Ovary (tissue), 7 donors: ENCODE measurements at regions not wholly inside any gene's neighbourhood (a gene's known extent, or its start where the extent isn't known, plus 50 kb on each side); places are given as distances from the start of the nearest gene placed in this dataset.
"Not testable (repeated sequence)": the region's sequence is repeated elsewhere in the genome, so short reads cannot be mapped to it uniquely, and the experiment has no call there.

Experiments used
- DNase-seq, 5 donors: peaks; one replicate each; pipeline ENCODE4 v3.0.0-alpha.2; 2019 to 2020
- H3K27ac ChIP-seq, 2 donors: fragments of 200-600 bp; one replicate each; pipeline versions ENCODE4 v1.5.1 to v1.8.0; 2019 to 2022
- H3K27me3 ChIP-seq: fragments of 200-600 bp; one replicate; pipeline ENCODE4 v1.8.0; 2022
- H3K36me3 ChIP-seq: fragments of 200-600 bp; sonication (generic); one replicate; pipeline ENCODE4 v1.5.1; 2019
- H3K4me1 ChIP-seq: one replicate; pipeline ENCODE4 v1.8.1; 2013; ENCODE audit warnings: mild to moderate bottlenecking, moderate library complexity; ENCODE audit not compliant: insufficient read depth
- H3K4me3 ChIP-seq: fragments of 200-600 bp; sonication (generic); one replicate; pipeline ENCODE4 v1.5.1; 2017
- H3K9me3 ChIP-seq, 2 donors: fragments of 200-600 bp in 1 of 2; sonication (generic) in 1 of 2; one replicate each; pipeline versions ENCODE4 v1.5.1 to v1.8.1; 2013 to 2019; ENCODE audit warnings: mild to moderate bottlenecking in 1 of 2, moderate library complexity in 1 of 2
- EP300 ChIP-seq: sonication (generic); formaldehyde crosslinking; IDR thresholded peaks from one replicate; pipeline ENCODE4 v1.6.1; 2017; ENCODE audit warnings: antibody characterized with exemption
- POLR2A ChIP-seq: fragments of 450-650 bp; IDR thresholded peaks from one replicate; pipeline ENCODE4 v1.6.1; 2017; ENCODE audit warnings: antibody characterized with exemption, mild to moderate bottlenecking, moderate library complexity
- WGBS, 3 donors: extraction: QIAGEN DNeasy Blood & Tissue Kit in 1 of 3; methylation state at CpG; one replicate each; pipeline versions ENCODE4 v1.1.5 to v1.1.7; 2013 to 2017; 5-methylcytosine and 5-hydroxymethylcytosine counted together
- intact Hi-C, 4 donors: fragments of 100-400 bp; cut with DNase I; formaldehyde crosslinking; loops; one replicate each; pipeline versions ENCODE4 v1.11.0 to v1.15.1; 2022 to 2023
- TF ChIP-seq, protein P1 (sequence below), 3 donors: fragments of 450-650 bp in 2 of 3; fragments of 200-600 bp in 1 of 3; IDR thresholded peaks; one replicate each; pipeline versions ENCODE4 v1.5.1 to v1.8.0; 2016 to 2022; ENCODE audit warnings: antibody characterized with exemption in 3 of 3, mild to moderate bottlenecking in 1 of 3
- donor health status: DM: no; HTN: no; CAD: no; lungs with moderate emphysema.
- donor health status: DM: no; HTN: no; CAD: no.
- donor health status: Bipolar disorder and iron deficiency.
- donor health status: DM: no; HTN: no; CAD: no.
- donor health status: DM: yes; HTN: yes; CAD: no.

GRCh38 chr15:20386198-20386597 is 155.4 kb downstream of the GOLGA6L6 start:
- Histone ChIP-seq H3K27me3 (no peaks in the 10 kb centered on the region), H3K4me1 (no peaks in the 10 kb centered on the region), H3K36me3 (no peaks in the 10 kb centered on the region), H3K27ac (no peak overlapping the region), H3K9me3 (no peaks in the 10 kb centered on the region), H3K4me3 (no peak overlapping the region)
- DNase-seq: no peak
- TF ChIP-seq, protein P1, sequence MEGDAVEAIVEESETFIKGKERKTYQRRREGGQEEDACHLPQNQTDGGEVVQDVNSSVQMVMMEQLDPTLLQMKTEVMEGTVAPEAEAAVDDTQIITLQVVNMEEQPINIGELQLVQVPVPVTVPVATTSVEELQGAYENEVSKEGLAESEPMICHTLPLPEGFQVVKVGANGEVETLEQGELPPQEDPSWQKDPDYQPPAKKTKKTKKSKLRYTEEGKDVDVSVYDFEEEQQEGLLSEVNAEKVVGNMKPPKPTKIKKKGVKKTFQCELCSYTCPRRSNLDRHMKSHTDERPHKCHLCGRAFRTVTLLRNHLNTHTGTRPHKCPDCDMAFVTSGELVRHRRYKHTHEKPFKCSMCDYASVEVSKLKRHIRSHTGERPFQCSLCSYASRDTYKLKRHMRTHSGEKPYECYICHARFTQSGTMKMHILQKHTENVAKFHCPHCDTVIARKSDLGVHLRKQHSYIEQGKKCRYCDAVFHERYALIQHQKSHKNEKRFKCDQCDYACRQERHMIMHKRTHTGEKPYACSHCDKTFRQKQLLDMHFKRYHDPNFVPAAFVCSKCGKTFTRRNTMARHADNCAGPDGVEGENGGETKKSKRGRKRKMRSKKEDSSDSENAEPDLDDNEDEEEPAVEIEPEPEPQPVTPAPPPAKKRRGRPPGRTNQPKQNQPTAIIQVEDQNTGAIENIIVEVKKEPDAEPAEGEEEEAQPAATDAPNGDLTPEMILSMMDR (IDR thresholded peaks at IDR 0.05): no peak
- TF ChIP-seq POLR2A (no peak), EP300 (no peak)
- intact Hi-C loops: no loop called here

DNA sequence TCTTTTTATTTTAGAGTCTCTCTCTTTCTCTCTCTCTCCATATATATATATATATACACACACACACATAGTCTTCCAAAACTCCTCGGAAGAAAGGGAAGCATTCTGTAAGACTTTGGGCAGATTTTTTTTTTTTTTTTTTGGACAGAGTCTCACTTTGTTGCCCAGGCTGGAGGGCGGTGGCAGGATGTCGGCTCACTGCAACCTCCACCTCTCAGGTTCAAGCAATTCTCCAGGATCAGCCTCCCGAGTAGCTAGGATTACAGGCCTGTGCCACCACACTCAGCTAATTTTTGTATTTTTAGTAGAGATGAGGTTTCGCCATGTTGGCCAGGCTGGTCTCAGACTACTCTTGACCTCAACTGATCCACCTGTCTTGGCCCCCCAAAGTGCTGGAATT is 161.4 kb downstream of the GOLGA6L6 start:
- 65 to 91% (median 72%) methylated on average over 5 of the region's 5 CpGs for WGBS, 3 donors
- intact Hi-C loops: not testable (repeated sequence)

GRCh38 chr15:20376872-20377271 is 164.7 kb downstream of the GOLGA6L6 start:
- no peaks in the 10 kb centered on the region for H3K27me3 ChIP-seq
- no peak for DNase-seq
- peaks cover 0 to 4% of the 10 kb centered on the region in 2 donors for H3K9me3 ChIP-seq
- TF ChIP-seq, protein P1 (IDR thresholded peaks at IDR 0.05): no peak
- TF ChIP-seq POLR2A (no peak), EP300 (no peak)
- no peak overlapping the region for H3K4me3 ChIP-seq
- no peaks in the 10 kb centered on the region for H3K36me3 ChIP-seq
- H3K4me1 ChIP-seq: no peaks in the 10 kb centered on the region
- H3K27ac ChIP-seq: no peak overlapping the region
- WGBS, 3 donors: 57 to 65% (median 64%) methylated on average over 5 of the region's 5 CpGs
- intact Hi-C loops: no loop called here

More for the DNA sequence above, 161.4 kb downstream of the GOLGA6L6 start:
- H3K27ac ChIP-seq, H3K36me3 ChIP-seq, H3K9me3 ChIP-seq, H3K27me3 ChIP-seq, H3K4me3 ChIP-seq, DNase-seq, H3K4me1 ChIP-seq: not testable (repeated sequence)

DNA sequence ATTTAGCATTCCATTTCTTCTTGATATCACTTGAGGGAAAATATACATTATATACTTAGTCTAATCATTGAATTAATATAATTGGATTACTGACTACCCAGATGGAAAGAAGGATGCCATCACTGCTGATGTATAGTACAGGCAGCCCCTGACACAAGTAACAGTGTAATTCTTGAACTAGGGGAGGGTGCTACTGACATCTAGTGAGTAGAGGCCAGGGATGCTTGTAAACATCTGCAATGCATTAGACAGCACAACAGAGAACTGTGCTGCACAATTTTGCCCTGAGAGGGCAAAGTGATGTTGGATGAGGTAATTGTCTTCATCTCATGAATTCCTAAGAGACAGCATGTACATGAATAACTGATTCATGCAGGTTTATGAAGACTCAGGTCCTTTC is 169.2 kb downstream of the GOLGA6L6 start:
- H3K9me3 ChIP-seq, H3K27ac ChIP-seq, H3K4me1 ChIP-seq, intact Hi-C loops, H3K27me3 ChIP-seq, H3K4me3 ChIP-seq, DNase-seq, H3K36me3 ChIP-seq: not testable (repeated sequence)

GRCh38 chr15:20369500-20369899 is 172.1 kb downstream of the GOLGA6L6 start:
- intact Hi-C loops: no loop called here
- H3K4me1 ChIP-seq: no peaks in the 10 kb centered on the region
- H3K27ac ChIP-seq: no peak overlapping the region
- H3K36me3 ChIP-seq: no peaks in the 10 kb centered on the region
- no peaks in the 10 kb centered on the region for H3K9me3 ChIP-seq
- no peak for DNase-seq
- TF ChIP-seq, protein P1 (IDR thresholded peaks at IDR 0.05): no peak
- TF ChIP-seq POLR2A: no peak
- no peak for TF ChIP-seq EP300
- H3K4me3 ChIP-seq: no peak overlapping the region
- peaks cover 4% of the 10 kb centered on the region for H3K27me3 ChIP-seq
- 67 to 71% (median 71%) methylated on average over 3 of the region's 3 CpGs for WGBS, 3 donors

DNA sequence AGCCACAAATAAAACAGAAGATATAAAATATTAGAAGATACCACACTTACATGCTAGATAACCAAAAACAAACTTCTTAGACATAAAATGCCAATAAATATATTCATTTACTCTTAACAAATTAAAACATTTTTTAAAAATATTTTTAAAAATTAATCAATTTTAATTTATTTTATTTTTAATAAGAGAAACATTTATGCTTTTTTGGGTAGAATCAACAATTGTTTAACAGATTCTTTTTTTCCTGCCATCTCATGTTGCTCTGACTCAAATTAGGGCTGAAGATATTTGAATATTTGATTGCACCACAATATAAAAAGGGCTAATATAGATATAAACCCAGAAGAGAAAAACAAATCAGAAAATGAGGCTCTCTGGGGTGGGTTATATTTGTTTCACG is 172.6 kb downstream of the GOLGA6L6 start:
- Histone ChIP-seq H3K36me3 (no peaks in the 10 kb centered on the region), H3K4me3 (no peak overlapping the region), H3K27ac (no peak overlapping the region), H3K27me3 (peaks cover 4% of the 10 kb centered on the region), H3K4me1 (no peaks in the 10 kb centered on the region), H3K9me3 (no peaks in the 10 kb centered on the region)
- WGBS, 3 donors: 27 to 34% (median 29%) methylated on average over 1 of the region's 1 CpG
- no peak for DNase-seq
- TF ChIP-seq POLR2A (no peak), EP300 (no peak)
- TF ChIP-seq, protein P1 (IDR thresholded peaks at IDR 0.05): no peak
- intact Hi-C loops: no loop called here
